HG03159 (cell line): ENCODE measurements at regions not wholly inside any gene's neighbourhood (a gene's known extent, or its start where the extent isn't known, plus 50 kb on each side); places are given as distances from the start of the nearest gene placed in this dataset.
"Not testable (repeated sequence)": the region's sequence is repeated elsewhere in the genome, so short reads cannot be mapped to it uniquely, and the experiment has no call there.

ENCODE experiments used
- ATAC-seq: cut with Tn5 transposase; IDR thresholded peaks from one replicate; pipeline ENCODE4 v1.9.1; 2021; ENCODE audit warnings: mild to moderate bottlenecking, moderate library complexity; ENCODE audit not compliant: unreplicated experiment

DNA sequence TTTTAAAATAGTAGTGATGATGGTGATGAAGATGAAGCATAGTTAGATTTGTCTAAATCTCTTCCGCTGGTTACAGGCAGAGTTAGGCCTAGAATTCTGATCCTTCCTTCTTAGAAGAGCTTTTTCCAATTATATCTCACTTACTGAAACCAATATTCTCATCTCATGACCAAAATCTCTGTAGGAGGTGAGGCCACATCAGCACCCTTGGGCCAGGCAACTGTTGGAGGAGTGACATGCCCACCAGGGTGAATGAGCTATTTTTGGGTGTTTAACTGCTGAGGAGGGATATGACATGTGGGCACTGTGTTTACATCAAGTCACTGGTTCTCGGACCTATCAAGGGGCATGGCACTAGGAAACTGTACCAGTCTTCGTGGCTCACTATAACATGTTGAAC lies 102.2 kb upstream of the SLC24A3 start:
- ATAC-seq = no peak

DNA sequence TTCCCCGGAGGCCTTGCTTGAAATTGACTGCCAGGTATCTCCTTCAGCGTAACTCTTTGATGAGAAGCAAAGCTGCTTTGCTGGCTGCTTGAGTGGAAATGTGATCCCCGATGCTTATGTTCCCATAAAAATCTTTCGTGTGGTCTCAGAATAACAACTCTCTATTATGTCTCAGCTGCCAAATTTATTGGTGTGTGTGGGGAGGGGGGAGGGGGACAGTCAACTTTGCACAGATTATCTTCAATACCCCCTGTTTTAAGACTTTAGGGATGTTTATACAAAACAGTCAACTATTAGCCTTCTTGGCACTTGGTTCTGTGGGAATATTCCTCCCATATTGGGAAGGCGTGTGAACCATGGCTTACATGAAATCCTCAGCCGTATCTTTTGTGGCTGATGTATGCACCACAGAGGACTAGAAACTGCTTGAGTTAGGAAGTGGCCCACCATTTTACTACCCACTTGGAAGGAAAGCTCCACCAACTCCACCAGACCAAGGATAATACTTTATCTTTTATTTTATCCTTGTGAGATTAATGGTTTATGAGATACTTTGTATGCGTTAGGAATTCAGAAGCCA lies 101.5 kb upstream of the SLC24A3 start:
- no peak for ATAC-seq

DNA sequence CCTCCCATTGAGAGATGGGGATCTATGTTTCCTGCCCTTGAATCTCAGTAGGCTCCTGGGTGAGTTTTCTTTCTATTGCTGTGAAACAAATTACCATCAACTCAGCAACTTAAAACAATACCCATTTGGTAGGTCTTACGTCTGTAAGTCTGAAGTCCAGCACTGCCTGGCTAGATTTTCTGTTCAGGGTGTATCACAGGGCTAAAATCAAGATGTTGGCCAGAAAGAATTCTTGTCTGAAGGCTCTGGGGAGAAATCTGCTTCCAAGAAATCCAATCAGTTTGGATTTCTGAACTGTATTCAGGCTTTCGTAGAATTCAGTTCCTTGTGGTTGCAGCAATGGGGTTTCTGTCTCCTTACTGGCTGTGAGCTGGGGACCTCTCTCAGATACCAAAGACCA lies 99.6 kb upstream of the SLC24A3 start:
- ATAC-seq = no peak

GRCh38 chr20:19113343-19113930 lies 99.0 kb upstream of the SLC24A3 start:
- ATAC-seq = no peak

GRCh38 chr20:19114410-19114809 lies 98.0 kb upstream of the SLC24A3 start:
- ATAC-seq = no peak

DNA sequence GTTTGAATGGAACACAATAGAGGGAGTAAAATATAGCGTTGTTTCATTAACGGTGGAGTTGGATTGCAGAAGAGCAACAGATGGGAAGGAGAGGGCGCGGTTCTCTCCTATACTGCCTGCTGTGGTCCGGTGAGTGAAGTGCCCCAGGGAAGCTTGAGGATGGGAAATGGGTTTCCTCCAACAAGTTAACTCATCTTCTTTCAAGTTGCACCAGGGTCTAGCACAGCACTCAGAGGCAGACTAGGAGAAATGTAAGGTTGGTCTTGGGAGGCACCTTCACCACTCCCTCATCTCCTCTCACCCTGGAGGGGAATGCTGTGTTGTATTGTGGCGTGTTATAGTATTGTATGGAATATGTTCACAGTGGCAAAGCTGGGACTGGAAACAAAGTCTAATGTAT lies 96.9 kb upstream of the SLC24A3 start:
- no peak for ATAC-seq

GRCh38 chr20:19120011-19120410 lies 92.4 kb upstream of the SLC24A3 start:
- no peak for ATAC-seq

GRCh38 chr20:19120569-19120968 lies 91.9 kb upstream of the SLC24A3 start:
- ATAC-seq = no peak

- no peak for ATAC-seq
Measured at GRCh38 chr20:19121463-19121862, 91.0 kb upstream of the SLC24A3 start.

GRCh38 chr20:19121916-19122315 lies 90.5 kb upstream of the SLC24A3 start:
- no peak for ATAC-seq

DNA sequence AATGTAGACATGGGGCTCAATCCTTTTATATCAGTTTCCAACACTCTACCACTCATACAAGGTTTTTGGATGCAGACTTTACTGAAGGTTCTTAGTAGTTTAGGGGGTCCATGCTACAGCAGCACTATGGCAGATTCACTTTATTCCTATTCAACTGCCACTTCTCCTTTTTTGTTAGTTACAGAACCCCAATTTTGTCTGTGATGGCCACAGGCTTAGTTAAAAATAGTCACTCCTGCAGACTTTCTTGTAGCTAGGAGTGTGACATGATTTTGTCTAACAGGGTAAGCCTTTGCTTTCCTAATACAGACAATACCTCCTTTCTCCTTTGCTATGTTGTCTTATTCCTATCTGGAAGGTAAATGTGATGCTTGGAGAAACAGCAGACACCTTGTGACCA lies 90.0 kb upstream of the SLC24A3 start:
- ATAC-seq = no peak

DNA sequence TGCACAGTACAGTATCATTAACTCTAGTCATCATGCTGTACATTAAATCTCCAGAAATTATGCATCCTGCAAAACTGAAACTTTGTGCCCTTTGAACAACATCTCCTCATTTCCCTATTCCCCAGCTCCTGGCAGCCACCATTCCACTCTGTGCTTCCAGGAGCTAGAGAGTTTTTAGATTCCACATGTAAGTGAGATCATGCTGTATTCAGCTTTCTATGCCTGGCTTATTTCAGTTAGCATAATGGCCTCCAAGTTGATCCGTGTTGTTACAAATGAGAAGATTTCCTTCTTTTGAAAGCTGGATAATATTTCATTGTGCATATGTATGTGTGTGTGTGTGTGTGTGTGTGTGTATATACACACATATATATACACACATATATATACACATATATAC lies 86.9 kb upstream of the SLC24A3 start:
- no peak for ATAC-seq

GRCh38 chr20:19129306-19129705 lies 83.1 kb upstream of the SLC24A3 start:
- ATAC-seq = no peak

GRCh38 chr20:19129976-19130612 lies 82.3 kb upstream of the SLC24A3 start:
- ATAC-seq = no peak

- ATAC-seq = no peak
Measured at GRCh38 chr20:19130613-19130984, 81.8 kb upstream of the SLC24A3 start.

DNA sequence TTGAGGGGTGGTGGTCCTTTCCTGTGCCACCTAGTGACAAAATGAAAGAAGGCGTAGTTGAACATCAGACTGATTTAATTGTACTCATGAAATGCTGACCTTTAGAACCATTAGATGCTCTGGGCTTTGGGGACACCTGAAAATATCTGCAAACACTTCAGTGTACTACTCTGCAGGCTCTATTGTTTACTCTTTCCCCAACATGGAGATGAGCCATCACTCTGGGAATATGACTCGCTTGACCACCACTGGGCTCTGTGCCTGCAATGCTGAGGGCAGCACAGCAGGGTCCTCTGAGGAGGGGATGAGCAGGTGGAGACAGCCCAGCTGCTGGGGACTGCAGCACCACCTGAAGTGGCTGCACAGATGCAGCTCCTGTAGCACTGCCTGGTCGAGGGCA lies 74.8 kb upstream of the SLC24A3 start:
- no peak for ATAC-seq

GRCh38 chr20:19138758-19139157 lies 73.7 kb upstream of the SLC24A3 start:
- no peak for ATAC-seq

- ATAC-seq = not testable (repeated sequence)
Measured at GRCh38 chr20:19139584-19139983, 72.9 kb upstream of the SLC24A3 start.

- ATAC-seq = no peak
Measured at GRCh38 chr20:19141998-19142397, 70.4 kb upstream of the SLC24A3 start.

DNA sequence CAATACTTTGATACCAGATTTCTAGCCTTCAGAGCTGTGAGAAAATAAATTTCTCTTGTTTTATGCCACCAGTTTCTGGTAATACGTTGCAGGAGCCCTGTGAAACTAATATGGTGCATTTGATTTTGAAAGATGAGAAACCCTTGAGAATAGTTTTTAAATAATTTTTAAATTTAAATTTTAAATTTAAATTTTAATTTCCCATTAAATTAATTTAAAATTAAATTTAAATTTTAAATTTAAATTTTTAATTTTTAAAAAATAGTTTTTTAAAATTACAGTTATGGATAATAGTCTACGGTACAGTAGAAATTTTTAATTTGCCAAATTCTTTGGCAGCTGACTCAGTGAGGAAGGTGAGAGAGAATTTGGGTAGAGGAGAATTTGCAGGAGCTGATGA lies 68.6 kb upstream of the SLC24A3 start:
- ATAC-seq = no peak

DNA sequence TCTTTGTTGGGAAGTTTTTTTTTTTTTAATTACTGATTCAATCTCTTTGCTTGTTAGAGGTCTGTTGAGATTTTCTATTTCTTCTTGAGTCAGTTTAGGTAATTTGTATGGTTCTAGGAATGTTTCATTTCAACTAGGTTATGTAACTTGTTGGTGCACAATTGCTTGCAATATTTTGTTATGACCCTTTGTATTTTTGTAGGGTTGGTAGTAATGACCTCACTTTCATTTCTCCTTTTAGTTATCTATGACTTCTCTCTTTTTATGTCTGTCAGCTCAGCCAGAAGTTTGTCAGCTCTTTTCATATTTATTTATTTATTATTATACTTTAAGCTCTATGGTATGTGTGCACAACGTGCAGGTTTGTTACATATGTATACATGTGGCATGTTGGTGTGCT lies 51.1 kb upstream of the SLC24A3 start:
- ATAC-seq = no peak
